PC-9 (cell line): ENCODE measurements at regions not wholly inside any gene's neighbourhood (a gene's known extent, or its start where the extent isn't known, plus 50 kb on each side); places are given as distances from the start of the nearest gene placed in this dataset.

ENCODE experiments used
- EZH2 ChIP-seq: fragments of 200-600 bp; sonication (generic); IDR thresholded peaks from 2 replicates; pipeline ENCODE4 v1.8.0; 2017; ENCODE audit warnings: antibody characterized with exemption, low read depth
- TF ChIP-seq, protein P1 (sequence below): fragments of 200-600 bp; sonication (generic); conservative IDR thresholded peaks from 2 replicates; pipeline ENCODE4 v1.6.1; 2017; ENCODE audit warnings: mixed run types, antibody characterized with exemption, mild to moderate bottlenecking, moderate library complexity

DNA sequence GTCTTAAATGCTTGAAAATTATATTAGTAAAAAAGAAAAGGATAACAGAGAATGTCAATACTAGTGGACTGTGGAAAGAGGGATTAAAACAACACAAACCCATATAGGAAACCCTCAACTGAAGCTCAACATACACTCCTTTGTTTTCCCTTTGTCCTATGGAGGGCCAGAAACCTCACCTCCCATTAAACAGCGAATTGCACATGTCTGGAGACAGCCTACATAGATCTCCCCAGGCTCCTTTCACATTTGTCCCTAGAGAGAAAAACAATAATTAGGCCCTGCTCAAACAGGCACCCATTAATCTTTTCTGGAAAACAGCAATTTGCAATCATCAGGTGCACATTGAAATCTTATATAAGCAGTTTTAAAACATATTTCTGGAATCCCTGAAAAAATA, 87.6 kb upstream of the SEMA3D start:
- TF ChIP-seq, protein P1, sequence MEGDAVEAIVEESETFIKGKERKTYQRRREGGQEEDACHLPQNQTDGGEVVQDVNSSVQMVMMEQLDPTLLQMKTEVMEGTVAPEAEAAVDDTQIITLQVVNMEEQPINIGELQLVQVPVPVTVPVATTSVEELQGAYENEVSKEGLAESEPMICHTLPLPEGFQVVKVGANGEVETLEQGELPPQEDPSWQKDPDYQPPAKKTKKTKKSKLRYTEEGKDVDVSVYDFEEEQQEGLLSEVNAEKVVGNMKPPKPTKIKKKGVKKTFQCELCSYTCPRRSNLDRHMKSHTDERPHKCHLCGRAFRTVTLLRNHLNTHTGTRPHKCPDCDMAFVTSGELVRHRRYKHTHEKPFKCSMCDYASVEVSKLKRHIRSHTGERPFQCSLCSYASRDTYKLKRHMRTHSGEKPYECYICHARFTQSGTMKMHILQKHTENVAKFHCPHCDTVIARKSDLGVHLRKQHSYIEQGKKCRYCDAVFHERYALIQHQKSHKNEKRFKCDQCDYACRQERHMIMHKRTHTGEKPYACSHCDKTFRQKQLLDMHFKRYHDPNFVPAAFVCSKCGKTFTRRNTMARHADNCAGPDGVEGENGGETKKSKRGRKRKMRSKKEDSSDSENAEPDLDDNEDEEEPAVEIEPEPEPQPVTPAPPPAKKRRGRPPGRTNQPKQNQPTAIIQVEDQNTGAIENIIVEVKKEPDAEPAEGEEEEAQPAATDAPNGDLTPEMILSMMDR, result no peak
- TF ChIP-seq EZH2, result no peak
